Thyroid gland (tissue), 4 donors: ENCODE measurements at regions not wholly inside any gene's neighbourhood (a gene's known extent, or its start where the extent isn't known, plus 50 kb on each side); places are given as distances from the start of the nearest gene placed in this dataset.

Experiments
- CTCF ChIP-seq, 6 experiments: fragments of 200-600 bp in 3 of 6; fragments of 450-650 bp in 3 of 6; sonication (generic) in 3 of 6; IDR thresholded peaks; one replicate each; pipeline ENCODE4 v1.5.1; 2016 to 2019; ENCODE audit warnings: antibody characterized with exemption in 6 of 6, mild to moderate bottlenecking in 2 of 6, inconsistent platforms in 1 of 6, moderate library complexity in 1 of 6
- POLR2A ChIP-seq, 2 donors: fragments of 450-650 bp; IDR thresholded peaks; one replicate each; pipeline ENCODE4 v1.6.1; 2017; ENCODE audit warnings: antibody characterized with exemption in 2 of 2, mild to moderate bottlenecking in 2 of 2, moderate library complexity in 1 of 2

- TF ChIP-seq POLR2A (IDR thresholded peaks at IDR 0.05) (no peak), CTCF (IDR thresholded peaks at IDR 0.05) (no peak)
These were observed 502.4 kb downstream of the BCKDHB start for GRCh38 chr6:80608881-80609280.
